RWPE2 (cell line): ENCODE measurements at regions not wholly inside any gene's neighbourhood (a gene's known extent, or its start where the extent isn't known, plus 50 kb on each side); places are given as distances from the start of the nearest gene placed in this dataset.

Source experiments
- ATAC-seq: fragments of 200-7000 bp; cut with Tn5 transposase; 3 replicates; pipeline ENCODE4 v1.9.1; 2021; ENCODE audit warnings: low read depth
- DNase-seq: peaks from one replicate; pipeline ENCODE4 v3.0.0-alpha.2; 2020; ENCODE audit warnings: low spot score
- H3K27ac ChIP-seq: fragments of 450-650 bp; 2 replicates; pipeline ENCODE4 v1.5.1; 2017; ENCODE audit warnings: mild to moderate bottlenecking; ENCODE audit not compliant: poor library complexity, severe bottlenecking
- H3K27me3 ChIP-seq: fragments of 250-450 bp; sonication (Bioruptor Pico); 2 replicates; pipeline ENCODE4 v1.5.1; 2021; ENCODE audit warnings: mild to moderate bottlenecking, moderate library complexity; ENCODE audit not compliant: insufficient read depth, poor library complexity, severe bottlenecking
- H3K36me3 ChIP-seq: fragments of 250-450 bp; sonication (Bioruptor Pico); 2 replicates; pipeline ENCODE4 v1.5.1; 2020; ENCODE audit warnings: low read depth, mild to moderate bottlenecking, moderate library complexity
- H3K4me1 ChIP-seq: fragments of 250-450 bp; sonication (Bioruptor Pico); 2 replicates; pipeline ENCODE4 v1.5.1; 2021; ENCODE audit warnings: mild to moderate bottlenecking, moderate library complexity; ENCODE audit not compliant: insufficient read depth, poor library complexity, severe bottlenecking
- H3K4me3 ChIP-seq: fragments of 250-450 bp; sonication (Bioruptor Pico); 2 replicates; pipeline ENCODE4 v1.5.1; 2021; ENCODE audit warnings: mild to moderate bottlenecking, moderate library complexity; ENCODE audit not compliant: severe bottlenecking
- H3K9me3 ChIP-seq: fragments of 250-450 bp; sonication (Bioruptor Pico); 2 replicates; pipeline ENCODE4 v1.5.1; 2021; ENCODE audit warnings: mild to moderate bottlenecking, moderate library complexity; ENCODE audit not compliant: severe bottlenecking
- TF ChIP-seq, protein P1 (sequence below): fragments of 450-650 bp; IDR thresholded peaks from one replicate; pipeline ENCODE4 v1.5.1; 2017; ENCODE audit warnings: mild to moderate bottlenecking, moderate library complexity; ENCODE audit not compliant: poor library complexity, severe bottlenecking

GRCh38 chr2:123648956-123649355 lies 376.1 kb upstream of the CNTNAP5 start:
- no peak for ATAC-seq
- TF ChIP-seq, protein P1, sequence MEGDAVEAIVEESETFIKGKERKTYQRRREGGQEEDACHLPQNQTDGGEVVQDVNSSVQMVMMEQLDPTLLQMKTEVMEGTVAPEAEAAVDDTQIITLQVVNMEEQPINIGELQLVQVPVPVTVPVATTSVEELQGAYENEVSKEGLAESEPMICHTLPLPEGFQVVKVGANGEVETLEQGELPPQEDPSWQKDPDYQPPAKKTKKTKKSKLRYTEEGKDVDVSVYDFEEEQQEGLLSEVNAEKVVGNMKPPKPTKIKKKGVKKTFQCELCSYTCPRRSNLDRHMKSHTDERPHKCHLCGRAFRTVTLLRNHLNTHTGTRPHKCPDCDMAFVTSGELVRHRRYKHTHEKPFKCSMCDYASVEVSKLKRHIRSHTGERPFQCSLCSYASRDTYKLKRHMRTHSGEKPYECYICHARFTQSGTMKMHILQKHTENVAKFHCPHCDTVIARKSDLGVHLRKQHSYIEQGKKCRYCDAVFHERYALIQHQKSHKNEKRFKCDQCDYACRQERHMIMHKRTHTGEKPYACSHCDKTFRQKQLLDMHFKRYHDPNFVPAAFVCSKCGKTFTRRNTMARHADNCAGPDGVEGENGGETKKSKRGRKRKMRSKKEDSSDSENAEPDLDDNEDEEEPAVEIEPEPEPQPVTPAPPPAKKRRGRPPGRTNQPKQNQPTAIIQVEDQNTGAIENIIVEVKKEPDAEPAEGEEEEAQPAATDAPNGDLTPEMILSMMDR: no peak
- Histone ChIP-seq H3K9me3 (no peaks in the 10 kb centered on the region), H3K27ac (no peak overlapping the region), H3K4me1 (no peaks in the 10 kb centered on the region), H3K27me3 (peaks cover 3% of the 10 kb centered on the region), H3K36me3 (no peaks in the 10 kb centered on the region), H3K4me3 (no peak overlapping the region)
- no peak for DNase-seq

GRCh38 chr2:123651151-123651550 lies 373.9 kb upstream of the CNTNAP5 start:
- TF ChIP-seq, protein P1: no peak
- Histone ChIP-seq H3K4me3 (no peak overlapping the region), H3K36me3 (no peaks in the 10 kb centered on the region), H3K9me3 (no peaks in the 10 kb centered on the region), H3K4me1 (no peaks in the 10 kb centered on the region), H3K27ac (no peak overlapping the region), H3K27me3 (peaks cover 3% of the 10 kb centered on the region)
- ATAC-seq (no peak), DNase-seq (no peak)

GRCh38 chr2:123652320-123652719 lies 372.8 kb upstream of the CNTNAP5 start:
- DNase-seq: no peak
- H3K9me3 ChIP-seq: no peaks in the 10 kb centered on the region
- H3K4me3 ChIP-seq: no peak overlapping the region
- H3K27me3 ChIP-seq: peaks cover 3% of the 10 kb centered on the region
- no peak overlapping the region for H3K27ac ChIP-seq
- H3K4me1 ChIP-seq: no peaks in the 10 kb centered on the region
- H3K36me3 ChIP-seq: no peaks in the 10 kb centered on the region
- no peak for ATAC-seq
- TF ChIP-seq, protein P1: no peak

GRCh38 chr2:123656590-123656989 lies 368.5 kb upstream of the CNTNAP5 start:
- H3K9me3 ChIP-seq: no peaks in the 10 kb centered on the region
- TF ChIP-seq, protein P1: no peak
- DNase-seq: no peak
- H3K4me3 ChIP-seq: no peak overlapping the region
- no peaks in the 10 kb centered on the region for H3K27me3 ChIP-seq
- no peak for ATAC-seq
- H3K27ac ChIP-seq: no peak overlapping the region
- H3K36me3 ChIP-seq: no peaks in the 10 kb centered on the region
- H3K4me1 ChIP-seq: no peaks in the 10 kb centered on the region

GRCh38 chr2:123659120-123659519 lies 366.0 kb upstream of the CNTNAP5 start:
- no peak for DNase-seq
- Histone ChIP-seq H3K36me3 (no peaks in the 10 kb centered on the region), H3K9me3 (no peaks in the 10 kb centered on the region), H3K4me1 (no peaks in the 10 kb centered on the region), H3K4me3 (no peak overlapping the region), H3K27ac (no peak overlapping the region), H3K27me3 (no peaks in the 10 kb centered on the region)
- no peak for ATAC-seq
- TF ChIP-seq, protein P1: no peak
